Renal cortical epithelial cell (primary cell): ENCODE measurements at regions not wholly inside any gene's neighbourhood (a gene's known extent, or its start where the extent isn't known, plus 50 kb on each side); places are given as distances from the start of the nearest gene placed in this dataset.
A peak's percentile ranks its signal among the peaks of the same experiment; 100 is the strongest.

ENCODE experiments used
- DNase-seq: peaks from one replicate; pipeline ENCODE4 v3.0.0-alpha.2; 2011; ENCODE audit warnings: low read depth

- peak; percentile 52 for DNase-seq
These were observed 72.8 kb upstream of the ASTN2 start for GRCh38 chr9:117487555-117488175.

GRCh38 chr9:117486426-117486825 lies 71.6 kb upstream of the ASTN2 start:
- no peak for DNase-seq

- DNase-seq = peak; percentile 30
These were observed 70.3 kb upstream of the ASTN2 start for GRCh38 chr9:117485176-117485575.

- no peak for DNase-seq
These were observed 65.9 kb upstream of the ASTN2 start for GRCh38 chr9:117480729-117481128.

GRCh38 chr9:117480253-117480652 lies 65.4 kb upstream of the ASTN2 start:
- no peak for DNase-seq

- DNase-seq = no peak
These were observed 58.4 kb upstream of the ASTN2 start for GRCh38 chr9:117473293-117473692.

- no peak for DNase-seq
These were observed 56.0 kb upstream of the ASTN2 start for GRCh38 chr9:117470902-117471301.

- DNase-seq = no peak
These were observed 55.6 kb upstream of the ASTN2 start for GRCh38 chr9:117470455-117470854.

- no peak for DNase-seq
These were observed 51.3 kb upstream of the ASTN2 start for GRCh38 chr9:117466111-117466510.

GRCh38 chr9:117465706-117466105 lies 50.8 kb upstream of the ASTN2 start:
- no peak for DNase-seq

GRCh38 chr9:117464941-117465616 lies 50.2 kb upstream of the ASTN2 start:
- no peak for DNase-seq
